ENCODE measurements at regions not wholly inside any gene's neighbourhood (a gene's known extent, or its start where the extent isn't known, plus 50 kb on each side); places are given as distances from the start of the nearest gene placed in this dataset.

DNA sequence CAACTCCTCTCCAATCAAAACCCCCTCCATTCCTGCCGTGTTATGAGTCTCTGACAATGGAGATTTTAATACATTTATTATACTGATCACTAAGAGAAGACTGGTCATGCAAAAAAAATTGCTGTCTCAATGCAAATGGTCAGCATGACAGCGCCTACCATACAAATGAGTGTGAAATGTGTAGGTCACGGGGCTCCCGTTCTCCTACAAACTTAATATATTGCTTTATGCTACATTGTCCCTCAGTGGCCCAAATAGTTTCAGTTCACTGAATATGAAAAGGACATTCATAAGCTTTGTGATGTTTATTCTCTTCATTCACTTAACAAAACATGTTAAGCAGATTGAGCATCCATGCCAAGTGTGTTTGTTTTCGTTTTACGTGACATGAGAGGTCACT lies 116.1 kb downstream of the SPANXN3 start:
- WGBS, 2 donors, result 84 to 93% methylated on average over 6 of the region's 6 CpGs
- Histone ChIP-seq H3K27ac (no peak overlapping the region), H3K27me3 (no peaks in the 10 kb centered on the region), H3K4me3 (no peak overlapping the region), H3K36me3 (ENCODE audit: low read depth, missing control alignments) (no peaks in the 10 kb centered on the region), H3K4me1 (no peaks in the 10 kb centered on the region), H3K9me3 (no peaks in the 10 kb centered on the region)
- intact Hi-C loops (cut with DNase I; ENCODE audit: low total_unique reads), result no loop called here
- TF ChIP-seq, protein P1, sequence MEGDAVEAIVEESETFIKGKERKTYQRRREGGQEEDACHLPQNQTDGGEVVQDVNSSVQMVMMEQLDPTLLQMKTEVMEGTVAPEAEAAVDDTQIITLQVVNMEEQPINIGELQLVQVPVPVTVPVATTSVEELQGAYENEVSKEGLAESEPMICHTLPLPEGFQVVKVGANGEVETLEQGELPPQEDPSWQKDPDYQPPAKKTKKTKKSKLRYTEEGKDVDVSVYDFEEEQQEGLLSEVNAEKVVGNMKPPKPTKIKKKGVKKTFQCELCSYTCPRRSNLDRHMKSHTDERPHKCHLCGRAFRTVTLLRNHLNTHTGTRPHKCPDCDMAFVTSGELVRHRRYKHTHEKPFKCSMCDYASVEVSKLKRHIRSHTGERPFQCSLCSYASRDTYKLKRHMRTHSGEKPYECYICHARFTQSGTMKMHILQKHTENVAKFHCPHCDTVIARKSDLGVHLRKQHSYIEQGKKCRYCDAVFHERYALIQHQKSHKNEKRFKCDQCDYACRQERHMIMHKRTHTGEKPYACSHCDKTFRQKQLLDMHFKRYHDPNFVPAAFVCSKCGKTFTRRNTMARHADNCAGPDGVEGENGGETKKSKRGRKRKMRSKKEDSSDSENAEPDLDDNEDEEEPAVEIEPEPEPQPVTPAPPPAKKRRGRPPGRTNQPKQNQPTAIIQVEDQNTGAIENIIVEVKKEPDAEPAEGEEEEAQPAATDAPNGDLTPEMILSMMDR (IDR thresholded peaks at IDR 0.05), result no peak
- no peak for TF ChIP-seq POLR2A (IDR thresholded peaks at IDR 0.05)
- DNase-seq, result no peak

GRCh38 chrX:143378851-143379250 lies 138.4 kb downstream of the SPANXN3 start:
- Histone ChIP-seq H3K36me3 (ENCODE audit: low read depth, missing control alignments) (no peaks in the 10 kb centered on the region), H3K9me3 (no peaks in the 10 kb centered on the region), H3K4me3 (no peak overlapping the region), H3K4me1 (no peaks in the 10 kb centered on the region), H3K27ac (no peak overlapping the region), H3K27me3 (no peaks in the 10 kb centered on the region)
- WGBS, 2 donors, result 36 to 52% methylated on average over 2 of the region's 2 CpGs
- intact Hi-C loops (cut with DNase I; ENCODE audit: low total_unique reads), result no loop called here
- DNase-seq, result no peak
- no peak for TF ChIP-seq POLR2A (IDR thresholded peaks at IDR 0.05)
- TF ChIP-seq, protein P1 (IDR thresholded peaks at IDR 0.05), result no peak

GRCh38 chrX:143363419-143363818 lies 153.9 kb downstream of the SPANXN3 start:
- 49 to 67% methylated on average over 1 to 3 of the region's 3 CpGs for WGBS, 2 donors
- Histone ChIP-seq H3K27ac (no peak overlapping the region), H3K27me3 (no peaks in the 10 kb centered on the region), H3K36me3 (ENCODE audit: low read depth, missing control alignments) (no peaks in the 10 kb centered on the region), H3K9me3 (no peaks in the 10 kb centered on the region), H3K4me1 (no peaks in the 10 kb centered on the region), H3K4me3 (no peak overlapping the region)
- TF ChIP-seq, protein P1 (IDR thresholded peaks at IDR 0.05), result no peak
- TF ChIP-seq POLR2A (IDR thresholded peaks at IDR 0.05), result no peak
- intact Hi-C loops (cut with DNase I; ENCODE audit: low total_unique reads), result no loop called here
- DNase-seq, result no peak

GRCh38 chrX:143340190-143340589 lies 177.1 kb downstream of the SPANXN3 start:
- Histone ChIP-seq H3K27ac (no peak overlapping the region), H3K4me1 (no peaks in the 10 kb centered on the region), H3K9me3 (no peaks in the 10 kb centered on the region), H3K27me3 (no peaks in the 10 kb centered on the region), H3K4me3 (no peak overlapping the region), H3K36me3 (ENCODE audit: low read depth, missing control alignments) (no peaks in the 10 kb centered on the region)
- WGBS, 2 donors, result 88 to 93% methylated on average over 1 of the region's 1 CpG
- no peak for TF ChIP-seq POLR2A (IDR thresholded peaks at IDR 0.05)
- TF ChIP-seq, protein P1 (IDR thresholded peaks at IDR 0.05), result no peak
- intact Hi-C loops (cut with DNase I; ENCODE audit: low total_unique reads), result no loop called here
- DNase-seq, result no peak

DNA sequence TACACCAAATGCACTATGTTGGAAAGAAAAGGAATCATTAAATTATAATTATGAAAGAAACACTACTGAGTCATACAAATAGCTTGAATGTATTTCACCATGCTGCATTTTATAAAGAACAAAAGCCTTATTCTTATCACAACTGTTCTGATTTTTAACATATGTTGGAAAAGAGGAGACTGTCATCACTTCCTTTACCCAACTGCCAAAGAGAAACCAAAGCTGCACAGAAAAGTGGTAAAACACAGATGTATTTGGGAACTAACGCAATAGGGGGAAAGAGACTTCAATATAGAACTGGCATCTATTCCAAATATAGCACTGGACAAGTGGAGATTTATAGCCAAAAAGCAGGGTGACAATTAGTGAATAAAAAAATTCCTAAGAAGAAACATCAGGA lies 181.0 kb downstream of the SPANXN3 start:
- TF ChIP-seq, protein P1 (IDR thresholded peaks at IDR 0.05), result no peak
- no peak for TF ChIP-seq POLR2A (IDR thresholded peaks at IDR 0.05)
- 83 to 94% methylated on average over 1 of the region's 1 CpG for WGBS, 2 donors

More for the DNA sequence above, 181.0 kb downstream of the SPANXN3 start:
- DNase-seq, result no peak
- no peak overlapping the region for H3K27ac ChIP-seq
- no peaks in the 10 kb centered on the region for H3K27me3 ChIP-seq
- no peaks in the 10 kb centered on the region for H3K36me3 ChIP-seq (ENCODE audit: low read depth, missing control alignments)
- intact Hi-C loops (cut with DNase I; ENCODE audit: low total_unique reads), result no loop called here
- no peaks in the 10 kb centered on the region for H3K9me3 ChIP-seq
- no peaks in the 10 kb centered on the region for H3K4me1 ChIP-seq
- H3K4me3 ChIP-seq, result no peak overlapping the region

Data from testis (tissue), 2 donors.